H1 (cell line): ENCODE measurements at regions not wholly inside any gene's neighbourhood (a gene's known extent, or its start where the extent isn't known, plus 50 kb on each side); places are given as distances from the start of the nearest gene placed in this dataset.

ENCODE experiments used
- POU5F1 ChIP-seq: IDR thresholded peaks from 2 replicates; pipeline ENCODE4 v1.6.1; 2011; ENCODE audit warnings: low read depth, mild to moderate bottlenecking, low read length, moderate library complexity
- SAP30 ChIP-seq: fragments of 300-600 bp; sonication (generic); IDR thresholded peaks from 2 replicates; pipeline ENCODE4 v1.7.1; 2012; ENCODE audit warnings: low read length, moderate library complexity, mild to moderate bottlenecking, inconsistent platforms; ENCODE audit not compliant: insufficient read depth, insufficient replicate concordance
- SIN3A ChIP-seq, 2 experiments: IDR thresholded peaks in 1 of 2; conservative IDR thresholded peaks in 1 of 2; 2 replicates each; pipeline ENCODE4 v1.6.1; 2011 to 2012; ENCODE audit warnings: low read length in 2 of 2, improper control_type of control experiment in 1 of 2, low read depth in 1 of 2, mild to moderate bottlenecking in 1 of 2

- TF ChIP-seq SAP30 (no peak), SIN3A (conservative IDR thresholded peaks at IDR 0.05 in 1 of 2, IDR thresholded peaks at IDR 0.05 in 1 of 2; ENCODE audit: low read depth in 1 of 2, low read length in 2 of 2) (no peak), POU5F1 (no peak)
- TF ChIP-seq, all 59 proteins: peak for 0
Measured at GRCh38 chr3:31166249-31166885, 271.9 kb upstream of the GADL1 start (continued).
